GM23248 (cell line): ENCODE measurements at regions not wholly inside any gene's neighbourhood (a gene's known extent, or its start where the extent isn't known, plus 50 kb on each side); places are given as distances from the start of the nearest gene placed in this dataset.

Experiments
- DNase-seq: peaks from one replicate; pipeline ENCODE4 v3.0.0-alpha.2; 2015
- H2AFZ ChIP-seq: fragments of 200-600 bp; sonication (generic); 2 replicates; pipeline ENCODE4 v1.6.1; 2016; ENCODE audit warnings: antibody characterized with exemption
- H3F3A ChIP-seq: fragments of 200-600 bp; sonication (generic); 2 replicates; pipeline ENCODE4 v1.6.1; 2016; ENCODE audit warnings: mild to moderate bottlenecking, antibody characterized with exemption, mixed run types; ENCODE audit not compliant: insufficient read depth
- H3K27ac ChIP-seq: fragments of 200-600 bp; sonication (generic); 2 replicates; pipeline ENCODE4 v1.5.1; 2016; ENCODE audit warnings: mild to moderate bottlenecking
- H3K27me3 ChIP-seq: fragments of 200-600 bp; sonication (generic); replicated peaks from 2 replicates; pipeline ENCODE4 v1.6.1; 2016; ENCODE audit warnings: mild to moderate bottlenecking; ENCODE audit not compliant: insufficient read depth
- H3K36me3 ChIP-seq: fragments of 200-600 bp; sonication (generic); 2 replicates; pipeline ENCODE4 v1.6.1; 2016; ENCODE audit warnings: low read depth, mild to moderate bottlenecking
- H3K4me1 ChIP-seq: fragments of 200-600 bp; sonication (generic); 2 replicates; pipeline ENCODE4 v1.6.1; 2016; ENCODE audit warnings: mild to moderate bottlenecking; ENCODE audit not compliant: insufficient read depth
- H3K4me2 ChIP-seq: fragments of 200-600 bp; sonication (generic); one replicate; pipeline ENCODE4 v1.6.1; 2016; ENCODE audit warnings: mild to moderate bottlenecking; ENCODE audit not compliant: unreplicated experiment
- H3K4me3 ChIP-seq: fragments of 200-600 bp; sonication (generic); 2 replicates; pipeline ENCODE4 v1.5.1; 2016; ENCODE audit warnings: mild to moderate bottlenecking
- H3K79me2 ChIP-seq: fragments of 200-600 bp; sonication (generic); 2 replicates; pipeline ENCODE4 v1.6.1; 2016; ENCODE audit warnings: mild to moderate bottlenecking; ENCODE audit not compliant: insufficient read depth
- H3K9ac ChIP-seq: fragments of 200-600 bp; sonication (generic); 2 replicates; pipeline ENCODE4 v1.6.1; 2016; ENCODE audit warnings: mild to moderate bottlenecking
- H3K9me2 ChIP-seq: fragments of 200-600 bp; sonication (generic); 2 replicates; pipeline ENCODE4 v1.6.1; 2016; ENCODE audit warnings: mixed run types, mild to moderate bottlenecking, moderate library complexity; ENCODE audit not compliant: insufficient read depth
- H3K9me3 ChIP-seq: fragments of 200-600 bp; sonication (generic); one replicate; pipeline ENCODE4 v1.6.1; 2017; ENCODE audit warnings: low read depth
- H4K20me1 ChIP-seq: fragments of 200-600 bp; sonication (generic); 2 replicates; pipeline ENCODE4 v1.6.0; 2016; ENCODE audit not compliant: insufficient read depth
- EZH2 ChIP-seq: fragments of 200-600 bp; sonication (generic); IDR thresholded peaks from 2 replicates; pipeline ENCODE4 v1.6.1; 2018; ENCODE audit warnings: antibody characterized with exemption, mild to moderate bottlenecking; ENCODE audit not compliant: insufficient read depth, poor library complexity, severe bottlenecking
- EZH2phosphoT487 ChIP-seq: fragments of 200-600 bp; sonication (generic); IDR thresholded peaks from 2 replicates; pipeline ENCODE4 v1.6.1; 2018; ENCODE audit warnings: antibody characterized with exemption, moderate library complexity, mild to moderate bottlenecking, low read depth; ENCODE audit not compliant: insufficient read depth
- WGBS, 2 experiments: methylation state at CpG; one replicate each; pipeline ENCODE4 v1.1.6; 2015 to 2017; ENCODE audit warnings: low lambda C conversion rate in 2 of 2, low coverage in 1 of 2; ENCODE audit errors: missing lambda C conversion rate in 2 of 2; 5-methylcytosine and 5-hydroxymethylcytosine counted together
- in situ Hi-C: fragments of 300-500 bp; cut with MboI; formaldehyde crosslinking; loops from 2 replicates; pipeline ENCODE4 v1.15.0; 2020

- no peak overlapping the region for H3K4me3 ChIP-seq
- H3K9me3 ChIP-seq = no peaks in the 10 kb centered on the region
- 23 to 26% methylated on average over 2 of the region's 2 CpGs for WGBS, 2 experiments
- H3K9me2 ChIP-seq = peaks cover 5% of the 10 kb centered on the region; the same call in 1 of the 2 replicates
- no peaks in the 10 kb centered on the region for H3K79me2 ChIP-seq
- H3K27me3 ChIP-seq = no peaks in the 10 kb centered on the region
- peaks cover 23% of the 10 kb centered on the region for H3F3A ChIP-seq
- H3K27ac ChIP-seq = no peak overlapping the region
- no peaks in the 10 kb centered on the region for H3K36me3 ChIP-seq
- H3K9ac ChIP-seq = no peak overlapping the region
- H4K20me1 ChIP-seq = no peaks in the 10 kb centered on the region
- no peak overlapping the region for H3K4me2 ChIP-seq
- peaks cover 55% of the 10 kb centered on the region for H3K4me1 ChIP-seq
- peak; percentile 39 for DNase-seq
- in situ Hi-C loops = no loop called here
- no peak for TF ChIP-seq EZH2
- TF ChIP-seq EZH2phosphoT487 = no peak
- no peak overlapping the region for H2AFZ ChIP-seq
Measured at GRCh38 chr5:124870070-124870469, 123.6 kb upstream of the ZNF608 start.

DNA sequence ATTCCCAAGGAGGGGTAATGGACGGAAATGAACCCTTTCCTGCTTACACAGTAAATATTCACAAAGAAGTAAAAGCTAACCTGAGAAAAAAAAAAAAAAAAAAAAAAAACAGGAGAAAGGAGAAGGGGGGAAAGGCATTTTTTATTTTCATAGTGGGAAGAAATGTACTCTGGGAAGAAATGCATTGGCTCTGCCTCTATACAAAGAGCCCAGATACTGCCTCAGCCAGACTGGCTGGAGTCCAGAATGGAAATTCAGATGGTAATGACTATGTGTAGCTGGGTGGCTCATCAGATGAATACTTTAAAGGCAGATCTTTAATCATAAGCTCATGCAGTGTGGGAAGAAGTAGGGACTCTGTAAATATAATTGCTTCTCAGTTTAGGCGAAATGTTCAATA lies 124.9 kb upstream of the ZNF608 start:
- Histone ChIP-seq H3K4me1 (peaks cover 53% of the 10 kb centered on the region), H3K4me2 (no peak overlapping the region), H3K4me3 (no peak overlapping the region), H3K36me3 (no peaks in the 10 kb centered on the region), H3K9me2 (peaks cover 5% of the 10 kb centered on the region; the same call in 1 of the 2 replicates), H3K27ac (no peak overlapping the region), H3K79me2 (no peaks in the 10 kb centered on the region), H4K20me1 (no peaks in the 10 kb centered on the region), H3K27me3 (no peaks in the 10 kb centered on the region), H2AFZ (no peak overlapping the region), H3K9ac (no peak overlapping the region), H3K9me3 (no peaks in the 10 kb centered on the region), H3F3A (peaks cover 21% of the 10 kb centered on the region)
- in situ Hi-C loops = no loop called here
- peak; percentile 87 for DNase-seq
- WGBS, 2 experiments = 72 to 76% methylated on average over 2 of the region's 2 CpGs
- TF ChIP-seq EZH2phosphoT487 = no peak
- TF ChIP-seq EZH2 = no peak

- H3K27ac ChIP-seq = no peak overlapping the region
- no peaks in the 10 kb centered on the region for H3K27me3 ChIP-seq
- H3F3A ChIP-seq = peaks cover 13% of the 10 kb centered on the region
- H3K9me3 ChIP-seq = no peaks in the 10 kb centered on the region
- no peak for DNase-seq
- WGBS, 2 experiments = 96 to 99% methylated on average over 5 of the region's 5 CpGs
- H3K79me2 ChIP-seq = no peaks in the 10 kb centered on the region
- H3K36me3 ChIP-seq = no peaks in the 10 kb centered on the region
- TF ChIP-seq EZH2 = no peak
- H3K4me3 ChIP-seq = no peak overlapping the region
- no peak overlapping the region for H3K9ac ChIP-seq
- H2AFZ ChIP-seq = no peak overlapping the region
- in situ Hi-C loops = no loop called here
- H4K20me1 ChIP-seq = no peaks in the 10 kb centered on the region
- peaks cover 45% of the 10 kb centered on the region for H3K4me1 ChIP-seq
- no peak overlapping the region for H3K4me2 ChIP-seq
- H3K9me2 ChIP-seq = peaks cover 5% of the 10 kb centered on the region; the same call in 1 of the 2 replicates
Measured at GRCh38 chr5:124872086-124872485, 125.6 kb upstream of the ZNF608 start.

- Histone ChIP-seq H3K79me2 (no peaks in the 10 kb centered on the region), H3K9me3 (no peaks in the 10 kb centered on the region), H2AFZ (no peak overlapping the region), H3K9me2 (peaks cover 5% of the 10 kb centered on the region; the same call in 1 of the 2 replicates), H3K4me1 (peaks cover 42% of the 10 kb centered on the region), H3K9ac (no peak overlapping the region), H4K20me1 (no peaks in the 10 kb centered on the region), H3F3A (peaks cover 10% of the 10 kb centered on the region), H3K36me3 (no peaks in the 10 kb centered on the region), H3K4me3 (no peak overlapping the region), H3K27ac (no peak overlapping the region), H3K27me3 (no peaks in the 10 kb centered on the region), H3K4me2 (no peak overlapping the region)
- no peak for DNase-seq
- WGBS, 2 experiments = 64 to 68% methylated on average over 2 of the region's 2 CpGs
- TF ChIP-seq EZH2phosphoT487 = no peak
- in situ Hi-C loops = no loop called here
Measured at GRCh38 chr5:124872615-124873014, 126.2 kb upstream of the ZNF608 start.

DNA sequence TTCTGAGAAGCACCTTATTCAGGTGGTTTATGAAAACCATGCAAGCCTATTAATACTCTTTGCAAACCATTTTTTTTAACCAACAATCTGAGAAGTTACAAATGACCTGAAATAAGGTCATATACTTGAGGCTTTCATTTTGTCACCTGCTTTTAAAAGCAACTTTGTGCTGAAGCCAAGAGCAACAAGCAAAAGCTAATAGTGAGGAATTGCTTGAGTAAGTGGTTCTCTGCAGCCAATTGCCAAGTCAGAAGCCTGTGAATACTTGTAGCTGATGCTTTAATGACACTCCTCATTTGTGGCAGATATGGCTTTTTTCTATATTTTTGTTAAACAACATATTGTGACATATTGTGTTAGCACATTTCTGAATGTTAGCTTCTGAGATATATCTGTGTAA lies 126.7 kb upstream of the ZNF608 start:
- no peaks in the 10 kb centered on the region for H3K9me3 ChIP-seq
- no peaks in the 10 kb centered on the region for H4K20me1 ChIP-seq
- no peak overlapping the region for H3K9ac ChIP-seq
- no peaks in the 10 kb centered on the region for H3K79me2 ChIP-seq
- DNase-seq = no peak
- peaks cover 5% of the 10 kb centered on the region; the same call in 1 of the 2 replicates for H3K9me2 ChIP-seq
- peaks cover 37% of the 10 kb centered on the region for H3K4me1 ChIP-seq
- H3F3A ChIP-seq = peaks cover 6% of the 10 kb centered on the region; the same call in 1 of the 2 replicates
- no peaks in the 10 kb centered on the region for H3K27me3 ChIP-seq
- no peak overlapping the region for H2AFZ ChIP-seq
- H3K27ac ChIP-seq = no peak overlapping the region
- no peak overlapping the region for H3K4me3 ChIP-seq
- TF ChIP-seq EZH2phosphoT487 (no peak), EZH2 (no peak)
- H3K4me2 ChIP-seq = no peak overlapping the region
- in situ Hi-C loops = no loop called here
- no peaks in the 10 kb centered on the region for H3K36me3 ChIP-seq
